WTC11 (cell line): ENCODE measurements at regions not wholly inside any gene's neighbourhood (a gene's known extent, or its start where the extent isn't known, plus 50 kb on each side); places are given as distances from the start of the nearest gene placed in this dataset.

Source experiments
- ATAC-seq: fragments of 200-7000 bp; cut with Tn5 transposase; 2 replicates; pipeline ENCODE4 v1.10.0; 2021; ENCODE audit warnings: mild to moderate bottlenecking, moderate library complexity
- CTCF ChIA-PET: fragments of 300-600 bp; sonication (Branson Sonifier 250); formaldehyde crosslinking; loops from one replicate; lab custom pipeline; 2021; ENCODE audit warnings: antibody characterized with exemption; lab: Charles Lee
- POLR2A ChIA-PET: fragments of 350-600 bp; sonication (Branson Sonifier 250); formaldehyde crosslinking; loops from one replicate; lab custom pipeline; 2021; ENCODE audit warnings: antibody characterized with exemption; lab: Charles Lee
- DNase-seq: peaks from one replicate; pipeline ENCODE4 v3.0.0; 2021; ENCODE audit warnings: low spot score
- H3K27ac Mint-ChIP-seq: 2 replicates; pipeline ENCODE4 v1.8.0; 2021; ENCODE audit warnings: mixed read lengths
- H3K27me3 Mint-ChIP-seq: 2 replicates; pipeline ENCODE4 v1.8.0; 2021; ENCODE audit warnings: low read depth, mild to moderate bottlenecking, moderate library complexity, mixed read lengths
- H3K36me3 Mint-ChIP-seq: 2 replicates; pipeline ENCODE4 v1.8.0; 2021; ENCODE audit warnings: mixed read lengths
- H3K4me1 Mint-ChIP-seq: 2 replicates; pipeline ENCODE4 v1.8.0; 2022; ENCODE audit warnings: mixed read lengths
- H3K4me3 Mint-ChIP-seq: 2 replicates; pipeline ENCODE4 v1.8.0; 2021; ENCODE audit warnings: mild to moderate bottlenecking, moderate library complexity, mixed read lengths
- H3K9me3 Mint-ChIP-seq: 2 replicates; pipeline ENCODE4 v1.8.0; 2021; ENCODE audit warnings: mixed read lengths
- AR ChIP-seq: fragments of 250-450 bp; sonication (Bioruptor Pico); IDR thresholded peaks from 2 replicates; pipeline ENCODE4 v1.9.0; 2021; ENCODE audit warnings: mild to moderate bottlenecking
- ATF1 ChIP-seq: sonication (generic); formaldehyde crosslinking; IDR thresholded peaks from 2 replicates; pipeline ENCODE4 v1.8.1; 2023; ENCODE audit warnings: mild to moderate bottlenecking, moderate library complexity, missing genetic modification reagents
- CBFB ChIP-seq: sonication (generic); formaldehyde crosslinking; IDR thresholded peaks from 2 replicates; pipeline ENCODE4 v1.8.1; 2022; ENCODE audit warnings: mild to moderate bottlenecking, low read depth, missing genetic modification reagents
- CDX4 ChIP-seq: fragments of 250-450 bp; sonication (Bioruptor Pico); IDR thresholded peaks from 2 replicates; pipeline ENCODE4 v1.9.0; 2021; ENCODE audit warnings: moderate library complexity, mild to moderate bottlenecking, inconsistent platforms, borderline replicate concordance
- E2F4 ChIP-seq: sonication (generic); formaldehyde crosslinking; IDR thresholded peaks from 2 replicates; pipeline ENCODE4 v1.8.1; 2022; ENCODE audit warnings: low read depth, mild to moderate bottlenecking, moderate library complexity, missing genetic modification reagents, borderline replicate concordance
- FOXP1 ChIP-seq: sonication (generic); formaldehyde crosslinking; IDR thresholded peaks from 2 replicates; pipeline ENCODE4 v1.8.0; 2022; ENCODE audit warnings: missing genetic modification reagents, mild to moderate bottlenecking, moderate library complexity, borderline replicate concordance
- IRF2 ChIP-seq: sonication (generic); formaldehyde crosslinking; IDR thresholded peaks from 2 replicates; pipeline ENCODE4 v1.8.0; 2022; ENCODE audit warnings: low read depth, missing genetic modification reagents, borderline replicate concordance
- NFATC4 ChIP-seq: fragments of 250-450 bp; sonication (Bioruptor Pico); IDR thresholded peaks from 2 replicates; pipeline ENCODE4 v1.9.0; 2021; ENCODE audit warnings: mild to moderate bottlenecking
- PREB ChIP-seq: sonication (generic); formaldehyde crosslinking; IDR thresholded peaks from 2 replicates; pipeline ENCODE4 v1.8.1; 2022; ENCODE audit warnings: mild to moderate bottlenecking, missing genetic modification reagents, moderate library complexity, borderline replicate concordance
- SMAD4 ChIP-seq: sonication (generic); formaldehyde crosslinking; IDR thresholded peaks from 2 replicates; pipeline ENCODE4 v1.8.0; 2022; ENCODE audit warnings: mild to moderate bottlenecking, missing genetic modification reagents
- TCF7 ChIP-seq: sonication (generic); formaldehyde crosslinking; IDR thresholded peaks from 2 replicates; pipeline ENCODE4 v1.8.0; 2022; ENCODE audit warnings: mild to moderate bottlenecking, low read depth, missing genetic modification reagents, moderate library complexity
- ZBTB21 ChIP-seq: sonication (generic); formaldehyde crosslinking; IDR thresholded peaks from 2 replicates; pipeline ENCODE4 v1.8.1; 2023; ENCODE audit warnings: mild to moderate bottlenecking, missing genetic modification reagents, borderline replicate concordance
- ZNF263 ChIP-seq: sonication (generic); formaldehyde crosslinking; IDR thresholded peaks from 2 replicates; pipeline ENCODE4 v1.8.1; 2022; ENCODE audit warnings: low read depth, mild to moderate bottlenecking, moderate library complexity, missing genetic modification reagents
- ZNF423 ChIP-seq: fragments of 250-450 bp; sonication (Bioruptor Pico); IDR thresholded peaks from 2 replicates; pipeline ENCODE4 v2.1.2; 2022; ENCODE audit warnings: mild to moderate bottlenecking, moderate library complexity
- ZNF512 ChIP-seq: sonication (generic); formaldehyde crosslinking; IDR thresholded peaks from 2 replicates; pipeline ENCODE4 v1.8.1; 2022; ENCODE audit warnings: missing genetic modification reagents, borderline replicate concordance
- ZNF532 ChIP-seq: fragments of 250-450 bp; sonication (Bioruptor Pico); IDR thresholded peaks from 2 replicates; pipeline ENCODE4 v1.9.0; 2021; ENCODE audit warnings: mild to moderate bottlenecking, borderline replicate concordance

GRCh38 chr16:63169100-63169499 is 1132.9 kb upstream of the CDH8 start:
- DNase-seq: no peak
- Mint-ChIP-seq H3K4me3 (no peak overlapping the region), H3K9me3 (peaks cover 21% of the 10 kb centered on the region), H3K36me3 (no peaks in the 10 kb centered on the region), H3K4me1 (no peaks in the 10 kb centered on the region), H3K27me3 (no peaks in the 10 kb centered on the region), H3K27ac (no peak overlapping the region)
- TF ChIP-seq ZNF512: no peak
- TF ChIP-seq ZNF532 (CRISPR knock-in tag): no peak
- TF ChIP-seq IRF2 (CRISPR knock-in tag): no peak
- no peak for TF ChIP-seq ATF1
- no peak for TF ChIP-seq ZBTB21 (CRISPR knock-in tag)
- TF ChIP-seq SMAD4: no peak
- no peak for TF ChIP-seq ZNF423
- TF ChIP-seq AR (CRISPR knock-in tag): no peak
- no peak for TF ChIP-seq CDX4 (CRISPR knock-in tag)
- POLR2A ChIA-PET: no interaction called here
- no peak for ATAC-seq
- CTCF ChIA-PET: no interaction called here

GRCh38 chr16:63157818-63158217 is 1121.6 kb upstream of the CDH8 start:
- ATAC-seq (no peak), DNase-seq (no peak)
- Mint-ChIP-seq H3K27ac (no peak overlapping the region), H3K4me3 (no peak overlapping the region), H3K9me3 (no peaks in the 10 kb centered on the region), H3K4me1 (no peaks in the 10 kb centered on the region), H3K27me3 (no peaks in the 10 kb centered on the region), H3K36me3 (no peaks in the 10 kb centered on the region)
- CTCF ChIA-PET: no interaction called here
- POLR2A ChIA-PET: no interaction called here
- TF ChIP-seq CBFB (CRISPR knock-in tag): no peak
- no peak for TF ChIP-seq ZNF532 (CRISPR knock-in tag)
- TF ChIP-seq PREB (CRISPR knock-in tag): no peak
- TF ChIP-seq ZNF423: no peak
- no peak for TF ChIP-seq E2F4 (CRISPR knock-in tag)
- TF ChIP-seq NFATC4 (CRISPR knock-in tag): no peak
- no peak for TF ChIP-seq ZNF263 (CRISPR knock-in tag)
- no peak for TF ChIP-seq FOXP1 (CRISPR knock-in tag)
- TF ChIP-seq TCF7 (CRISPR knock-in tag): no peak
